ENCODE measurements at regions not wholly inside any gene's neighbourhood (a gene's known extent, or its start where the extent isn't known, plus 50 kb on each side); places are given as distances from the start of the nearest gene placed in this dataset.

- DNase-seq: no peak
These were observed 223.7 kb downstream of the QDPR start for GRCh38 chr4:17288151-17288550.

- no peak for DNase-seq
These were observed 225.0 kb downstream of the QDPR start for GRCh38 chr4:17286752-17287460.

- no peak for DNase-seq
These were observed 226.1 kb downstream of the QDPR start for GRCh38 chr4:17285747-17286146.

- no peak for DNase-seq
These were observed 227.3 kb downstream of the QDPR start for GRCh38 chr4:17284323-17285175.

- DNase-seq: no peak
These were observed 228.1 kb downstream of the QDPR start for GRCh38 chr4:17283832-17284231.

GRCh38 chr4:17283251-17283650, 228.6 kb downstream of the QDPR start:
- no peak for DNase-seq

GRCh38 chr4:17280261-17281018, 231.4 kb downstream of the QDPR start:
- no peak for DNase-seq

GRCh38 chr4:17276776-17277175, 235.1 kb downstream of the QDPR start:
- no peak for DNase-seq

GRCh38 chr4:17275836-17276235, 236.1 kb downstream of the QDPR start:
- no peak for DNase-seq

GRCh38 chr4:17273047-17273446, 238.8 kb downstream of the QDPR start:
- DNase-seq: no peak

GRCh38 chr4:17272154-17272553, 239.7 kb downstream of the QDPR start:
- DNase-seq: no peak

- no peak for DNase-seq
These were observed 246.2 kb downstream of the QDPR start for GRCh38 chr4:17265653-17266052.

GRCh38 chr4:17265139-17265538, 246.8 kb downstream of the QDPR start:
- no peak for DNase-seq

- DNase-seq: no peak
These were observed 251.6 kb downstream of the QDPR start for GRCh38 chr4:17260166-17260907.

GRCh38 chr4:17258106-17258505, 253.8 kb downstream of the QDPR start:
- no peak for DNase-seq

- no peak for DNase-seq
These were observed 259.8 kb downstream of the QDPR start for GRCh38 chr4:17252131-17252530.

GRCh38 chr4:17251101-17251500, 260.8 kb downstream of the QDPR start:
- DNase-seq: no peak

GRCh38 chr4:17250591-17250990, 261.3 kb downstream of the QDPR start:
- no peak for DNase-seq

GRCh38 chr4:17246656-17247055, 265.2 kb downstream of the QDPR start:
- DNase-seq: no peak

GRCh38 chr4:17241835-17242234, 270.1 kb downstream of the QDPR start:
- DNase-seq: no peak

GRCh38 chr4:17238633-17239032, 273.3 kb downstream of the QDPR start:
- DNase-seq: no peak

- DNase-seq: no peak
These were observed 275.2 kb downstream of the QDPR start for GRCh38 chr4:17236686-17237085.

GRCh38 chr4:17234678-17235077, 277.2 kb downstream of the QDPR start:
- DNase-seq: no peak
